Astrocyte (in vitro differentiated cells and primary cell): ENCODE measurements at regions not wholly inside any gene's neighbourhood (a gene's known extent, or its start where the extent isn't known, plus 50 kb on each side); places are given as distances from the start of the nearest gene placed in this dataset.

Experiments used
- DNase-seq: peaks from one replicate; pipeline ENCODE4 v3.0.0-alpha.2; 2010; ENCODE audit warnings: low read depth
- FAIRE-seq: peaks from 2 replicates; lab custom pipeline; 2011; peaks lifted over from hg19 to GRCh38; lab: Jason Lieb, UNC
- H2AFZ ChIP-seq: 2 replicates; pipeline ENCODE4 v1.6.0; 2012; ENCODE audit warnings: low read depth, low read length, inconsistent platforms
- H3K27ac ChIP-seq: 2 replicates; pipeline ENCODE4 v1.5.1; 2011; ENCODE audit warnings: low read depth, low read length, inconsistent platforms
- H3K27me3 ChIP-seq: 2 replicates; pipeline ENCODE4 v1.6.0; 2011; ENCODE audit warnings: low read length, inconsistent platforms; ENCODE audit not compliant: insufficient read depth
- H3K36me3 ChIP-seq: 2 replicates; pipeline ENCODE4 v1.5.1; 2011; ENCODE audit warnings: low read length, inconsistent platforms; ENCODE audit not compliant: insufficient read depth
- H3K4me1 ChIP-seq: 2 replicates; pipeline ENCODE4 v1.5.1; 2011; ENCODE audit warnings: low read length, inconsistent platforms; ENCODE audit not compliant: insufficient read depth
- H3K4me2 ChIP-seq: 2 replicates; pipeline ENCODE4 v1.6.0; 2012; ENCODE audit warnings: low read length, inconsistent platforms
- H3K4me3 ChIP-seq: 2 replicates; pipeline ENCODE4 v1.5.1; 2011; ENCODE audit warnings: low read depth, mild to moderate bottlenecking, low read length, inconsistent platforms; ENCODE audit not compliant: insufficient read depth
- H3K79me2 ChIP-seq: 2 replicates; pipeline ENCODE4 v1.6.0; 2012; ENCODE audit warnings: mild to moderate bottlenecking, low read length, inconsistent platforms; ENCODE audit not compliant: insufficient read depth
- H3K9ac ChIP-seq: 2 replicates; pipeline ENCODE4 v1.6.0; 2012; ENCODE audit warnings: mild to moderate bottlenecking, low read length, inconsistent platforms
- H3K9me3 ChIP-seq: 2 replicates; pipeline ENCODE4 v1.5.1; 2012; ENCODE audit warnings: low read depth, mild to moderate bottlenecking, low read length, inconsistent platforms; ENCODE audit not compliant: insufficient read depth
- H4K20me1 ChIP-seq: 2 replicates; pipeline ENCODE4 v1.6.0; 2012; ENCODE audit warnings: low read length, inconsistent platforms; ENCODE audit not compliant: insufficient read depth
- H3K27ac Mint-ChIP-seq: one replicate; pipeline ENCODE4 v1.8.0; 2021; ENCODE audit warnings: mild to moderate bottlenecking, mixed read lengths; ENCODE audit not compliant: unreplicated experiment
- H3K27me3 Mint-ChIP-seq: one replicate; pipeline ENCODE4 v1.8.0; 2021; ENCODE audit warnings: low read depth, mixed read lengths; ENCODE audit not compliant: unreplicated experiment
- H3K36me3 Mint-ChIP-seq: one replicate; pipeline ENCODE4 v1.8.0; 2021; ENCODE audit warnings: low read depth, mixed read lengths; ENCODE audit not compliant: unreplicated experiment
- H3K4me1 Mint-ChIP-seq: one replicate; pipeline ENCODE4 v1.8.0; 2021; ENCODE audit warnings: low read depth, mixed read lengths; ENCODE audit not compliant: unreplicated experiment
- H3K4me3 Mint-ChIP-seq: one replicate; pipeline ENCODE4 v1.8.0; 2021; ENCODE audit warnings: mild to moderate bottlenecking, moderate library complexity, mixed read lengths; ENCODE audit not compliant: unreplicated experiment
- H3K9me3 Mint-ChIP-seq: one replicate; pipeline ENCODE4 v1.8.0; 2021; ENCODE audit warnings: mild to moderate bottlenecking, mixed read lengths; ENCODE audit not compliant: unreplicated experiment
- CTCF ChIP-seq: IDR thresholded peaks from 2 replicates; pipeline ENCODE4 v1.5.1; 2011; ENCODE audit warnings: low read depth, mild to moderate bottlenecking, inconsistent platforms, low read length, moderate library complexity; ENCODE audit not compliant: insufficient read depth
- EZH2 ChIP-seq: IDR thresholded peaks from 2 replicates; pipeline ENCODE4 v1.6.1; 2012; ENCODE audit warnings: mild to moderate bottlenecking, low read length, inconsistent platforms; ENCODE audit not compliant: insufficient read depth

GRCh38 chr17:22490399-22490798 lies 798.1 kb downstream of the KCNJ18 start:
- no peak overlapping the region for H3K4me2 ChIP-seq
- H3K9ac ChIP-seq: no peak overlapping the region
- no peaks in the 10 kb centered on the region for H3K27me3 ChIP-seq
- TF ChIP-seq EZH2: no peak
- Mint-ChIP-seq H3K4me3 (no peak overlapping the region), H3K9me3 (peaks cover 16% of the 10 kb centered on the region), H3K27me3 (no peaks in the 10 kb centered on the region), H3K36me3 (no peaks in the 10 kb centered on the region), H3K27ac (no peak overlapping the region), H3K4me1 (no peaks in the 10 kb centered on the region)
- no peaks in the 10 kb centered on the region for H4K20me1 ChIP-seq
- H3K36me3 ChIP-seq: no peaks in the 10 kb centered on the region
- FAIRE-seq (no peak), DNase-seq (no peak)
- H3K4me1 ChIP-seq: no peaks in the 10 kb centered on the region
- H2AFZ ChIP-seq: no peak overlapping the region
- no peaks in the 10 kb centered on the region for H3K9me3 ChIP-seq
- no peak overlapping the region for H3K27ac ChIP-seq
- H3K4me3 ChIP-seq: no peak overlapping the region
- no peaks in the 10 kb centered on the region for H3K79me2 ChIP-seq

- DNase-seq (no peak), FAIRE-seq (no peak)
- Histone ChIP-seq H3K79me2 (no peaks in the 10 kb centered on the region), H3K27ac (no peak overlapping the region), H3K4me1 (no peaks in the 10 kb centered on the region), H3K9me3 (peaks cover 3% of the 10 kb centered on the region), H4K20me1 (no peaks in the 10 kb centered on the region), H3K4me2 (no peak overlapping the region), H3K4me3 (no peak overlapping the region), H2AFZ (no peak overlapping the region), H3K27me3 (no peaks in the 10 kb centered on the region), H3K36me3 (no peaks in the 10 kb centered on the region), H3K9ac (no peak overlapping the region)
- H3K4me1 Mint-ChIP-seq: no peaks in the 10 kb centered on the region
- TF ChIP-seq EZH2 (no peak), CTCF (no peak)
- no peak overlapping the region for H3K4me3 Mint-ChIP-seq
- H3K36me3 Mint-ChIP-seq: no peaks in the 10 kb centered on the region
- H3K9me3 Mint-ChIP-seq: peaks cover 15% of the 10 kb centered on the region
- no peak overlapping the region for H3K27ac Mint-ChIP-seq
- no peaks in the 10 kb centered on the region for H3K27me3 Mint-ChIP-seq
Observed at GRCh38 chr17:22492331-22492730, 800.0 kb downstream of the KCNJ18 start.

DNA sequence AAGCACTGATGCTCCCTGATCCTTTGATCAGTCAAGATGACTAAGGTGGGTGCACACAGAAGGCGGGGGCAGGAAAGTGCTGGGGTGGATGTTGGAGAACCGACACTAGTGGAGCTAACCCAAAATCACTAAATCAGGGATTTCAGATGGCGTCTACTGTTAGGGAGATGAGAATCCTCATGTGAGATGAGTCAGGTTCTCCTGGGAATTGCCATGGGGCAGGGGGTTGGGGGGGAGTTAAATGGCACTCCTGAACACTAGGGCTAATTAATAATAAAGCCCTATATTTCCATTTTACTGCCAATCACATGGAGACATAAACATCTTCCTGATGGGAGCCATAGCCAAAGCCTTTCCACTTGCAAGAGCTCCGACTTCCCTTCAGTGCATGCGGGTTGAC lies 804.1 kb downstream of the KCNJ18 start:
- FAIRE-seq (no peak), DNase-seq (no peak)
- Histone ChIP-seq H3K27me3 (no peaks in the 10 kb centered on the region), H3K27ac (no peak overlapping the region), H4K20me1 (no peaks in the 10 kb centered on the region), H3K4me2 (no peak overlapping the region), H2AFZ (no peak overlapping the region), H3K9ac (no peak overlapping the region), H3K79me2 (no peaks in the 10 kb centered on the region), H3K9me3 (peaks cover 3% of the 10 kb centered on the region), H3K4me1 (no peaks in the 10 kb centered on the region), H3K36me3 (no peaks in the 10 kb centered on the region), H3K4me3 (no peak overlapping the region)
- no peaks in the 10 kb centered on the region for H3K36me3 Mint-ChIP-seq
- no peak overlapping the region for H3K4me3 Mint-ChIP-seq
- no peak overlapping the region for H3K27ac Mint-ChIP-seq
- TF ChIP-seq CTCF (no peak), EZH2 (no peak)
- no peaks in the 10 kb centered on the region for H3K4me1 Mint-ChIP-seq
- peaks cover 17% of the 10 kb centered on the region for H3K9me3 Mint-ChIP-seq
- H3K27me3 Mint-ChIP-seq: no peaks in the 10 kb centered on the region
